Mesothelial cell of epicardium (in vitro differentiated cells): ENCODE measurements at regions not wholly inside any gene's neighbourhood (a gene's known extent, or its start where the extent isn't known, plus 50 kb on each side); places are given as distances from the start of the nearest gene placed in this dataset.

Experiments
- DNase-seq, 2 experiments: peaks; one replicate each; pipeline ENCODE4 v3.0.0; 2021; ENCODE audit warnings: low spot score in 2 of 2; ENCODE audit not compliant: unreplicated experiment in 2 of 2
- H3K27ac Mint-ChIP-seq: 2 replicates; pipeline ENCODE4 v1.8.0; 2021; ENCODE audit warnings: mixed read lengths
- H3K27me3 Mint-ChIP-seq: 2 replicates; pipeline ENCODE4 v1.8.0; 2021; ENCODE audit warnings: low read depth, mixed read lengths
- H3K36me3 Mint-ChIP-seq: 2 replicates; pipeline ENCODE4 v1.8.0; 2021; ENCODE audit warnings: mixed read lengths
- H3K4me1 Mint-ChIP-seq: 2 replicates; pipeline ENCODE4 v1.8.0; 2021; ENCODE audit warnings: mixed read lengths
- H3K4me3 Mint-ChIP-seq: 2 replicates; pipeline ENCODE4 v1.8.0; 2021; ENCODE audit warnings: mild to moderate bottlenecking, moderate library complexity, mixed read lengths
- H3K9me3 Mint-ChIP-seq: 2 replicates; pipeline ENCODE4 v1.8.0; 2021; ENCODE audit warnings: mixed read lengths
- TF ChIP-seq, protein P1 (sequence below): fragments of 200-600 bp; sonication (generic); IDR thresholded peaks from one replicate; pipeline ENCODE4 v1.5.0; 2021; ENCODE audit warnings: antibody characterized with exemption; ENCODE audit not compliant: unreplicated experiment

DNA sequence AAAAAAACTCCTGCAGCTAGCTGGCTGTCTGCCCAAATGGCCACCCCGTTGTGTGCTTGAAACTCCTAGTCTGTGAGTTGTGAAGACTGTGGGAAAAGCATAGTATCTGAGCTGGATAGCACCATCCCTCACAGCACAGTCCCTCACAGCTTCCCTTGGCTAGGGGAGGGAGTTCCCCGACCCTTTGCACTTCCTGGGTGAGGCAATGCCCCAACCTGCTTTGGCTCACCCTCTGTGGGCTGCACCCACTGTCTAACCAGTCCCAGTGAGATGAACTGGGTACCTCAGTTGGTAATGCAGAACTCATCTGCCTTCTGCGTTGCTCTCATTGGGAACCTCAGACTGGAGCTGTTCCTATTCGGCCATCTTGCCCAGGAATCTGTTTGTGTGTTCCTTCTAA lies 260.6 kb upstream of the STXBP5 start:
- no peaks in the 10 kb centered on the region for H3K27me3 Mint-ChIP-seq
- peaks cover 8% of the 10 kb centered on the region for H3K36me3 Mint-ChIP-seq
- H3K4me3 Mint-ChIP-seq: no peak overlapping the region
- H3K27ac Mint-ChIP-seq: no peak overlapping the region
- H3K9me3 Mint-ChIP-seq: peaks cover 41% of the 10 kb centered on the region
- TF ChIP-seq, protein P1, sequence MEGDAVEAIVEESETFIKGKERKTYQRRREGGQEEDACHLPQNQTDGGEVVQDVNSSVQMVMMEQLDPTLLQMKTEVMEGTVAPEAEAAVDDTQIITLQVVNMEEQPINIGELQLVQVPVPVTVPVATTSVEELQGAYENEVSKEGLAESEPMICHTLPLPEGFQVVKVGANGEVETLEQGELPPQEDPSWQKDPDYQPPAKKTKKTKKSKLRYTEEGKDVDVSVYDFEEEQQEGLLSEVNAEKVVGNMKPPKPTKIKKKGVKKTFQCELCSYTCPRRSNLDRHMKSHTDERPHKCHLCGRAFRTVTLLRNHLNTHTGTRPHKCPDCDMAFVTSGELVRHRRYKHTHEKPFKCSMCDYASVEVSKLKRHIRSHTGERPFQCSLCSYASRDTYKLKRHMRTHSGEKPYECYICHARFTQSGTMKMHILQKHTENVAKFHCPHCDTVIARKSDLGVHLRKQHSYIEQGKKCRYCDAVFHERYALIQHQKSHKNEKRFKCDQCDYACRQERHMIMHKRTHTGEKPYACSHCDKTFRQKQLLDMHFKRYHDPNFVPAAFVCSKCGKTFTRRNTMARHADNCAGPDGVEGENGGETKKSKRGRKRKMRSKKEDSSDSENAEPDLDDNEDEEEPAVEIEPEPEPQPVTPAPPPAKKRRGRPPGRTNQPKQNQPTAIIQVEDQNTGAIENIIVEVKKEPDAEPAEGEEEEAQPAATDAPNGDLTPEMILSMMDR: no peak
- peaks cover 9% of the 10 kb centered on the region for H3K4me1 Mint-ChIP-seq
- DNase-seq: no peak

DNA sequence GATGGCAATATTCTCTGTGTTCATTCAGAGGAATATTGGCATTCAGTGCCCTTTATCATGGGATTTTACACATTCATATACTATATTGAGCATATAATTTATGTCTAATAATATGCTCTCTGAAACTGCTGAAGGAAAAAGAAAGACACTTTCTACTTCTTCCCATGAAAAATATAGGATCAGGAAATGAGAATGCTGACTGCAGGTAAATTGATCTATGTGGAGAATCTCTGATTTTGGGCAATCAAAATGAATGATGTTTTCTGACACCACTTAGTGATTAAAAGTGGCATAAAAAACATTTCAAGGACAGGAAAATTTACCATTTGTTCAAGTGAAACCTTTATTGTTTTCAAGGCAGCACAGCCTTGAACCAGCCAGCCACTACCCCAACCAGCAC lies 260.1 kb upstream of the STXBP5 start:
- Mint-ChIP-seq H3K36me3 (peaks cover 8% of the 10 kb centered on the region), H3K4me1 (peaks cover 9% of the 10 kb centered on the region), H3K9me3 (peaks cover 43% of the 10 kb centered on the region), H3K27ac (no peak overlapping the region), H3K27me3 (no peaks in the 10 kb centered on the region), H3K4me3 (no peak overlapping the region)
- TF ChIP-seq, protein P1: no peak
- no peak for DNase-seq

GRCh38 chr6:146944809-146945208 lies 259.4 kb upstream of the STXBP5 start:
- Mint-ChIP-seq H3K36me3 (peaks cover 8% of the 10 kb centered on the region), H3K9me3 (peaks cover 39% of the 10 kb centered on the region), H3K27me3 (no peaks in the 10 kb centered on the region), H3K27ac (no peak overlapping the region), H3K4me3 (no peak overlapping the region), H3K4me1 (peaks cover 9% of the 10 kb centered on the region)
- no peak for DNase-seq
- TF ChIP-seq, protein P1: no peak

DNA sequence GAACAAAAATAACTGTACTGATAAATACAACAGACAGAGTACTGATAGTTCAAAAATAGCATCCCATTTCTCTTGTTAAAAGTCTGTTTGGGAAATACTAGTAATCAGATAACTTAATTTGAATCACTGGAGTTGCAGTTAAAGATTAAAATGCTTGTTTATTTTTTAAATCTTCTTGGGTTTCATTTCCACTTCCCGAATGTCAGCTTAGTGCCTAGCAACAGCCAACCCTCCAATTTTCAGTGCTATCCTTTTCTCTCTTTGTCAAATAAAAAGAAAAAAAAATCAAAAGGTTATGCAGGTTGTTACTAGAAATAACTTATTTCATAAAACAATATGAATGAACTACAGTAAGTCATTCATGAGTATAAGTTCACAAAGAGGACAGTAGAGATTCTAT lies 257.7 kb upstream of the STXBP5 start:
- TF ChIP-seq, protein P1: no peak
- Mint-ChIP-seq H3K27me3 (no peaks in the 10 kb centered on the region), H3K27ac (no peak overlapping the region), H3K4me3 (no peak overlapping the region), H3K36me3 (peaks cover 6% of the 10 kb centered on the region), H3K9me3 (peaks cover 26% of the 10 kb centered on the region), H3K4me1 (peaks cover 9% of the 10 kb centered on the region)
- no peak for DNase-seq

- Mint-ChIP-seq H3K4me1 (peaks cover 9% of the 10 kb centered on the region), H3K27me3 (no peaks in the 10 kb centered on the region), H3K9me3 (peaks cover 13% of the 10 kb centered on the region), H3K27ac (no peak overlapping the region), H3K4me3 (no peak overlapping the region), H3K36me3 (no peaks in the 10 kb centered on the region)
- DNase-seq: no peak
- TF ChIP-seq, protein P1: no peak
These were observed 255.4 kb upstream of the STXBP5 start for GRCh38 chr6:146948790-146949342.

- Mint-ChIP-seq H3K27me3 (no peaks in the 10 kb centered on the region), H3K4me3 (no peak overlapping the region), H3K4me1 (peaks cover 9% of the 10 kb centered on the region), H3K36me3 (no peaks in the 10 kb centered on the region), H3K9me3 (peaks cover 13% of the 10 kb centered on the region), H3K27ac (no peak overlapping the region)
- TF ChIP-seq, protein P1: no peak
- no peak for DNase-seq
These were observed 254.8 kb upstream of the STXBP5 start for GRCh38 chr6:146949425-146949824.
